HG03066 (cell line): ENCODE measurements at regions not wholly inside any gene's neighbourhood (a gene's known extent, or its start where the extent isn't known, plus 50 kb on each side); places are given as distances from the start of the nearest gene placed in this dataset.
"Not testable (repeated sequence)": the region's sequence is repeated elsewhere in the genome, so short reads cannot be mapped to it uniquely, and the experiment has no call there.

Experiments
- ATAC-seq: cut with Tn5 transposase; IDR thresholded peaks from one replicate; pipeline ENCODE4 v1.9.1; 2021; ENCODE audit warnings: low read depth; ENCODE audit not compliant: unreplicated experiment

- ATAC-seq, result no peak
These were observed 336.0 kb upstream of the HNRNPA3 start for GRCh38 chr2:176876493-176877103.

GRCh38 chr2:176879426-176879995 is 333.1 kb upstream of the HNRNPA3 start:
- ATAC-seq, result no peak

GRCh38 chr2:176882045-176882444 is 330.5 kb upstream of the HNRNPA3 start:
- ATAC-seq, result not testable (repeated sequence)

GRCh38 chr2:176885001-176885643 is 327.5 kb upstream of the HNRNPA3 start:
- ATAC-seq, result no peak

GRCh38 chr2:176885661-176886060 is 326.9 kb upstream of the HNRNPA3 start:
- ATAC-seq, result no peak

- ATAC-seq, result no peak
These were observed 321.5 kb upstream of the HNRNPA3 start for GRCh38 chr2:176891105-176891504.

- ATAC-seq, result no peak
These were observed 320.7 kb upstream of the HNRNPA3 start for GRCh38 chr2:176891857-176892256.

GRCh38 chr2:176892676-176893226 is 319.8 kb upstream of the HNRNPA3 start:
- ATAC-seq, result no peak

GRCh38 chr2:176895158-176895557 is 317.4 kb upstream of the HNRNPA3 start:
- ATAC-seq, result no peak

- no peak for ATAC-seq
These were observed 310.1 kb upstream of the HNRNPA3 start for GRCh38 chr2:176902454-176902853.

- ATAC-seq, result not testable (repeated sequence)
These were observed 308.5 kb upstream of the HNRNPA3 start for GRCh38 chr2:176904053-176904452.

GRCh38 chr2:176907341-176907740 is 305.3 kb upstream of the HNRNPA3 start:
- no peak for ATAC-seq

GRCh38 chr2:176910828-176911227 is 301.8 kb upstream of the HNRNPA3 start:
- no peak for ATAC-seq

- no peak for ATAC-seq
These were observed 298.6 kb upstream of the HNRNPA3 start for GRCh38 chr2:176913955-176914354.

GRCh38 chr2:176914371-176914770 is 298.2 kb upstream of the HNRNPA3 start:
- no peak for ATAC-seq

GRCh38 chr2:176922545-176922944 is 290.0 kb upstream of the HNRNPA3 start:
- not testable (repeated sequence) for ATAC-seq

GRCh38 chr2:176923205-176923604 is 289.4 kb upstream of the HNRNPA3 start:
- no peak for ATAC-seq

GRCh38 chr2:176924909-176925534 is 287.6 kb upstream of the HNRNPA3 start:
- no peak for ATAC-seq

GRCh38 chr2:176926453-176926852 is 286.1 kb upstream of the HNRNPA3 start:
- no peak for ATAC-seq

- ATAC-seq, result not testable (repeated sequence)
These were observed 283.2 kb upstream of the HNRNPA3 start for GRCh38 chr2:176929387-176929786.
